ENCODE measurements at regions not wholly inside any gene's neighbourhood (a gene's known extent, or its start where the extent isn't known, plus 50 kb on each side); places are given as distances from the start of the nearest gene placed in this dataset.

DNA sequence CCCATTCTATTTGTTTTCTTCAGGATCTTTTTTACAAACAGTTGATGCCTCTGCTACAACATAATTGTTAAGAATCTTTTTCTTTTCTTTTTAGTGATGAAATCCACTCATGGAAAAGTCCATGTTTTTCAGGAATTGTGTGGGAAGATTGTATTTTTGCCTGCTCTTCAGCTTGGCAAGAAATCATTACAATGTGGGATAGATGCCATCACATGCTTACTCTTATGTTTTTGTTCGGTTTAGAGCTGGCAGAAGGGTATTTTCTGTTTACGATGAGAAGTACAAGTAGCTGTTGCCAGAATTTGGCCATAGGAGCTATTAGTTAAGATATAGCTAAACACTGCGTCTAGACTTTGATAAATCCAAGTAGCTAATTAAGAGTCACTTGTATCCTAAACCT is 2585.3 kb downstream of the ARAP2 start:
- ATAC-seq (ENCODE audit: low FRiP score in 2 of 2) (no peak), DNase-seq (no peak)
- Histone ChIP-seq H3K4me3 (no peak overlapping the region), H3K27me3 (no peaks in the 10 kb centered on the region), H3K4me1 (no peaks in the 10 kb centered on the region), H3K27ac (no peak overlapping the region), H3K9me3 (peaks cover 0 to 7% (median 0%) of the 10 kb centered on the region in 4 donors), H3K36me3 (no peaks in the 10 kb centered on the region)
- no peak for TF ChIP-seq POLR2A (IDR thresholded peaks at IDR 0.05)
- TF ChIP-seq, protein P1, sequence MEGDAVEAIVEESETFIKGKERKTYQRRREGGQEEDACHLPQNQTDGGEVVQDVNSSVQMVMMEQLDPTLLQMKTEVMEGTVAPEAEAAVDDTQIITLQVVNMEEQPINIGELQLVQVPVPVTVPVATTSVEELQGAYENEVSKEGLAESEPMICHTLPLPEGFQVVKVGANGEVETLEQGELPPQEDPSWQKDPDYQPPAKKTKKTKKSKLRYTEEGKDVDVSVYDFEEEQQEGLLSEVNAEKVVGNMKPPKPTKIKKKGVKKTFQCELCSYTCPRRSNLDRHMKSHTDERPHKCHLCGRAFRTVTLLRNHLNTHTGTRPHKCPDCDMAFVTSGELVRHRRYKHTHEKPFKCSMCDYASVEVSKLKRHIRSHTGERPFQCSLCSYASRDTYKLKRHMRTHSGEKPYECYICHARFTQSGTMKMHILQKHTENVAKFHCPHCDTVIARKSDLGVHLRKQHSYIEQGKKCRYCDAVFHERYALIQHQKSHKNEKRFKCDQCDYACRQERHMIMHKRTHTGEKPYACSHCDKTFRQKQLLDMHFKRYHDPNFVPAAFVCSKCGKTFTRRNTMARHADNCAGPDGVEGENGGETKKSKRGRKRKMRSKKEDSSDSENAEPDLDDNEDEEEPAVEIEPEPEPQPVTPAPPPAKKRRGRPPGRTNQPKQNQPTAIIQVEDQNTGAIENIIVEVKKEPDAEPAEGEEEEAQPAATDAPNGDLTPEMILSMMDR (IDR thresholded peaks at IDR 0.05): no peak
- no peak for TF ChIP-seq EP300 (IDR thresholded peaks at IDR 0.05)
- no peak for TF ChIP-seq POLR2AphosphoS5 (IDR thresholded peaks at IDR 0.05)
- WGBS, 2 donors: 65 to 70% methylated on average over 3 of the region's 3 CpGs

- ATAC-seq (ENCODE audit: low FRiP score in 2 of 2) (no peak), DNase-seq (no peak)
- Histone ChIP-seq H3K4me3 (no peak overlapping the region), H3K27ac (no peak overlapping the region), H3K4me1 (no peaks in the 10 kb centered on the region), H3K9me3 (peaks cover 0 to 7% (median 2%) of the 10 kb centered on the region in 4 donors), H3K27me3 (no peaks in the 10 kb centered on the region), H3K36me3 (no peaks in the 10 kb centered on the region)
- TF ChIP-seq, protein P1 (IDR thresholded peaks at IDR 0.05): no peak
- no peak for TF ChIP-seq POLR2AphosphoS5 (IDR thresholded peaks at IDR 0.05)
- TF ChIP-seq POLR2A (IDR thresholded peaks at IDR 0.05): no peak
- TF ChIP-seq EP300 (IDR thresholded peaks at IDR 0.05): no peak
Measured at GRCh38 chr4:33661636-33662035, 2582.7 kb downstream of the ARAP2 start.

GRCh38 chr4:33685939-33686338 is 2558.4 kb downstream of the ARAP2 start:
- Histone ChIP-seq H3K27me3 (no peaks in the 10 kb centered on the region), H3K4me1 (no peaks in the 10 kb centered on the region), H3K27ac (no peak overlapping the region), H3K4me3 (no peak overlapping the region), H3K36me3 (no peaks in the 10 kb centered on the region), H3K9me3 (peaks cover 0 to 7% (median 3%) of the 10 kb centered on the region in 4 donors)
- DNase-seq (no peak), ATAC-seq (ENCODE audit: low FRiP score in 2 of 2) (no peak)
- TF ChIP-seq EP300 (IDR thresholded peaks at IDR 0.05) (no peak), POLR2AphosphoS5 (IDR thresholded peaks at IDR 0.05) (no peak), POLR2A (IDR thresholded peaks at IDR 0.05) (no peak)
- TF ChIP-seq, protein P1 (IDR thresholded peaks at IDR 0.05): no peak
- WGBS, 2 donors: 92 to 97% methylated on average over 1 of the region's 1 CpG

GRCh38 chr4:33696041-33696440 is 2548.3 kb downstream of the ARAP2 start:
- TF ChIP-seq POLR2AphosphoS5 (IDR thresholded peaks at IDR 0.05) (no peak), EP300 (IDR thresholded peaks at IDR 0.05) (no peak), POLR2A (IDR thresholded peaks at IDR 0.05) (no peak)
- TF ChIP-seq, protein P1 (IDR thresholded peaks at IDR 0.05): no peak
- Histone ChIP-seq H3K9me3 (peaks cover 0 to 6% (median 0%) of the 10 kb centered on the region in 4 donors), H3K36me3 (no peaks in the 10 kb centered on the region), H3K27ac (no peak overlapping the region), H3K27me3 (no peaks in the 10 kb centered on the region), H3K4me3 (no peak overlapping the region), H3K4me1 (no peaks in the 10 kb centered on the region)
- DNase-seq: no peak
- ATAC-seq (ENCODE audit: low FRiP score in 2 of 2): no peak

DNA sequence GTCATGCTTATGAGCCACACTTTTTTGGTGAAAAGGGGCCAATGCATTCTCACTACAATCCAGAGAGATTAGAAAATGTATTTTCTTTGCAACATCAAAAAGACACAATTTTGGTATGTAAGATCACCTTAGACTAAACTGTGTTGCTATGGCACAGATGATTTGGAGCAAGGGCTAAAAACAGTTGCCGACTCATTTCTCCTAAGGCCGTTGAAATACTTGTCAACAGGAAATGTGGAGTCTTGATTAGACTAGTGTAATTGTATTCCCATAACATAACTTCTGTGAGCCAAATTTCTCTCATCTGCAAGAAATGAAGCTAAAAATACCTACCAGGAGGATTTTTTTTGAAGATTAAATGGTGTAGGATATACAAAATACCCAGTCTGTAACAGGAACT is 2547.7 kb downstream of the ARAP2 start:
- ATAC-seq (ENCODE audit: low FRiP score in 2 of 2) (no peak), DNase-seq (no peak)
- Histone ChIP-seq H3K27me3 (no peaks in the 10 kb centered on the region), H3K27ac (no peak overlapping the region), H3K4me1 (no peaks in the 10 kb centered on the region), H3K4me3 (no peak overlapping the region), H3K36me3 (no peaks in the 10 kb centered on the region), H3K9me3 (peaks cover 0 to 6% (median 0%) of the 10 kb centered on the region in 4 donors)
- TF ChIP-seq EP300 (IDR thresholded peaks at IDR 0.05) (no peak), POLR2A (IDR thresholded peaks at IDR 0.05) (no peak), POLR2AphosphoS5 (IDR thresholded peaks at IDR 0.05) (no peak)
- TF ChIP-seq, protein P1 (IDR thresholded peaks at IDR 0.05): no peak
- WGBS, 2 donors: 38 to 44% methylated on average over 2 of the region's 2 CpGs
